ENCODE measurements at regions not wholly inside any gene's neighbourhood (a gene's known extent, or its start where the extent isn't known, plus 50 kb on each side); places are given as distances from the start of the nearest gene placed in this dataset.

GRCh38 chr2:126317790-126318431 is 338.0 kb upstream of the GYPC start:
- no peak for DNase-seq (ENCODE audit: low read depth)

DNA sequence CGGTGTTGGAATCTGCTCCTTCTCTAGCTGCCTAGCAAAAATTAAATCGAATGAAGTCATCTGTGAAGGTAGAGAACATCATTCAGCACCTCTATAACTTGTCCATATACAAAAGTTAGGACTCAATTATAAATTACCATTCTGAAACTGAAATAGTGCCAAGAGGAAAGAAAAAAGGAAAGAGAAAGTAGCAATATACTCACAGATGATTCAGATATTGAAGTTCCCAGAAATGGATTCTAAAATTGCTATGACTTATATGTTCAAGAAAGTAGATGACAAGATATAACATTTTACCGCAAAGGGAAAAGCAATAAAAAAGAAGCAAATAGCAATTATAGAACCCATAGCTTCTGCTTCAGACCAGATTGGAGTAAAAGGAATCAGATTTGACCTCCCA is 333.6 kb upstream of the GYPC start:
- DNase-seq (ENCODE audit: low read depth): no peak

DNA sequence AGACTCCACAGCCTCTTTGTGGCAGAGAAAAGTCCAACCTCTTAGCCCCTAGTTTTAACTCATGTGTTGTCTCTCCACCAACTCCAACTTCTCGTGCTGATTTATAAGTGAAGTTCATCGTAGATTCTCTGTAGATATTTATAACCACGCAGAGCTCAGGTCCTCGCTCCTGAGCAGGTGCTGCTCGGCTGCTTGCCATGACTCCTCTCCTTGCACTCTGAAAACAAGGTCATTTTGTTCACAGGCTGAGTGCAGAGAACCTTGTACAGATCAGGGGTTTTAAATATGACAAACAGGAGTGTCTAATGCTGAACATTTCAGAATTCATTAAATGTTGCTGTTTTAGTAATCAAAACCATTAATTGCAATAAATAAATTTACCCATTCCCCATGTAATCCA is 330.8 kb upstream of the GYPC start:
- DNase-seq (ENCODE audit: low read depth): no peak

DNA sequence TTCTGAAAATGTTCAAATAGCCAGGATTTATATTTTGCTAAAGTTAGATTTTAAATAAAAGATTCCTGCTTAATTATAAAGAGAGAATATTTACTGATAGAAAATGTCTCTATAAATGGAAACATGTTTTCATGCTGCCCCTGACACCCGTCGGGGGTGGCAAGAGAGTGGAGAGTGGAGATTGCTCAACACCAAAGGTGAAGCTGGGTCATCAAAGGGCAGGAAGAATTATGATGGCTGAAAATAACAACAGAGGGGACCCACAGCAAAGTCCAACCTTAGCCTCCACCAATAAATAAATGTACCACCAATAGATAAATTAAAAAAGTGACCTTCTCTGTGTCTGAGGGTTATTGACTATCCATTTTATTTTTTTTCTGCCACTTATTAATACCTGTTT is 326.8 kb upstream of the GYPC start:
- no peak for DNase-seq (ENCODE audit: low read depth)

- no peak for DNase-seq (ENCODE audit: low read depth)
Measured at GRCh38 chr2:126342457-126342856, 313.5 kb upstream of the GYPC start.

DNA sequence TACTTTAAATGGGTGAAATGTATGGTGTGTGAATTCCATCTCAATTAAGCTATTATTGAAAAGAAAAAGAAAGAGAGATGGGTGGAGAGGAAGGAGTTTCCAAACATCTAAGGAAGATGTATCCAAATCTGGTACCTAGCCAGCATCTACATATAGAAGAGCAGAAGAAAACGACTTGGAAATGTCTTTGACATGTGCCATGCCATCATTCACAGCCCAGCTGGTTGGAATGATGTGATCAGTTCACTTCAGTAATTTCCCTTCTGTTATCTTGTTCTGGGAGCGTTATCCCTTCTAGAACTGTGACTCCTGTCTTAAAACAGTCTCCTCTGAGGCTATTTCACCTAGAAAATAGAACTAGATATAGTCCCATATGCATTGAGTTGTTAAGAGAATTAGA is 312.8 kb upstream of the GYPC start:
- DNase-seq (ENCODE audit: low read depth): no peak

- no peak for DNase-seq (ENCODE audit: low read depth)
Measured at GRCh38 chr2:126344493-126344892, 311.5 kb upstream of the GYPC start.

DNA sequence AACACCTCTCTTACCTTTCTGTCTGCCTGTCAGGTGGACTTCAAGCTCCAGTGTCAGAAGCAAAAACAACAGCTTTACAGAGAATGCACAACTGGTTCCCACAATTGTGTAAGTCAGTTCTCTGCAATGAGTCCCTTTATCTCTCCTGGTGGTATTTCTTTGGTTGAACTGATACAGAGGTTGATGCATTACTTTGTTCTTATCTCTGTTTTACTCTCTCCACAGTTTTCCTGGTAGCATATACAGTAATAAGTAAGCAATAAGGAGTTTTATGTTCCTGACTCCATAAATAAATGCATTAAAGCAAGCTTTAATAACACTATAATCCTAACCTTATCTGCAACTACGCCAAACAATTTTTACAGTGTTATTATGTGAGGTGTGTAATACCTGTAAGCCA is 310.3 kb upstream of the GYPC start:
- DNase-seq (ENCODE audit: low read depth): no peak

GRCh38 chr2:126356631-126357030 is 299.3 kb upstream of the GYPC start:
- no peak for DNase-seq (ENCODE audit: low read depth)

GRCh38 chr2:126358122-126358521 is 297.8 kb upstream of the GYPC start:
- no peak for DNase-seq (ENCODE audit: low read depth)

DNA sequence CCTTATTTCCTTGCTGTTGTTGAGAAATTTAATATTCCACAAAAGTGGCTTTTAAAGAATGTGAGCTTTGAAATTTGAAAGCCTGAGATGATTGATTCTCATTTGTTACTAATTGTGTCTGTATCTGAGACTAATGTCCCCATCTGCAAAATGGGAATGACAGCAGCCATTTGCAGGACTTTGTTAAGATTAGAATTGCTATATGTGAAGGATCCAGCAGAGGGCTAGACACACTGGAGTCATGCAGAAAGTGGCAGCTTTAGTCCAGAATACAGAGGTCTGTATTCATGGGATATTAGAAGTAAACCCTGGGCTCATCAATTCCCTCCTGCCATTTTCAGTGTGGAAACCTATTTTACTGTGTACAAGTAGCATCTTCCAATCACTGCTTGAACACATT is 296.5 kb upstream of the GYPC start:
- no peak for DNase-seq (ENCODE audit: low read depth)

- no peak for DNase-seq (ENCODE audit: low read depth)
Measured at GRCh38 chr2:126367361-126367760, 288.6 kb upstream of the GYPC start.

DNA sequence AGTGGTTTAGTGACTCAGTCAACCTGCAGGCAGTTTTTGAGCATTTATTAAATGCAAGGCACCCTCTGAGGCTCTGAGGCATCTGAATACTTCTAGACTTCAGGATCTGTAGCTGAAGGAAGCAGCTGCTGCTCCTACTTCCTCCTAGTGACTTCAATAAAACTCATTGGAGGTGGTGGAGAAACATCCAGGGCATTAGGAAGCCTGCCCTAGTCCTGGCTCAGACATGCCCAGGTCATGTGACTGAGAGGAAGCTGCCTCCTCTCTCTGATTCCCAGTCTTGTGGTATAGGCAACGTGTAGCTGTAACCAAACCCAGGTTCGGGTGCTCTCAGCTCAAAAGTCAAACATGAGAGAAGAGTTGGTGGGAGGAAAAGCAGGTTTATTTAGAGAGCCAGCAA is 287.2 kb upstream of the GYPC start:
- no peak for DNase-seq (ENCODE audit: low read depth)

DNA sequence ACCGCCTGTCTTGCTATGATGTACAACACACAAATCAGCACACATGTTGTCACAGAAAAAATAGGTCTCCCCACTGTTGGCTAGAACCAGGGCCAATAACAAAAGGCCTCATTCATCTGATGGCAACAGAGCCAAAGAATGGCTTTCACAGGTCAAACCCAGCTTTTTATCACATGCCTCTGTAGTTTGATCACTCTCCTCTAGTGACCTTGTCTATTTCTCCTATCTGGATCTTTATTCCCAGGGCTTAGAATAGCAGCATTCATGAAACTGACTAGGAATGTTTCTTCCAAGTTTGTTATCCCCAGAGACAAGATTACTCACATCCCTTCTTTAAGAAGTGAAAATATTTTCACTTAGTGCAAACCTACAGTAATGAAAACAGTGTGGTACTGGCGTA is 285.8 kb upstream of the GYPC start:
- no peak for DNase-seq (ENCODE audit: low read depth)

DNA sequence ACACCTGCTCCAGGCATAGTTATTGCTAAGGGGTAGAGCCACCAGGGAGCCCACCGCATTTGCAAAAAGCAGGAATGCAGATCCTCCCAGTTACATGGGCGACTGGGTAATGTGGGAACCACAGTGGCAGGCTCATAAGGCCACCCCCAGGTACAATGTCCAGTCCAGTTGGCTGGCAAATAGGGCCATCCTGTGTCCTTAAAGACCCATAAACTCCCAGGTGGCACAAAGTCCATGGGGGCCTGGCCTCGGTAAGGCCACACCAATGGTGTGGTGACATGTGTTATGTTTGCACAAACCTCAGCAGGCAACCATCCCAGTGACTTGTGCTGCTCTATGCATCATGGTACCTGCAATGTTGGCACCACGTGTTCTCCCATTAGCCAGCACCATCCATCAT is 283.6 kb upstream of the GYPC start:
- no peak for DNase-seq (ENCODE audit: low read depth)

- DNase-seq (ENCODE audit: low read depth): no peak
Measured at GRCh38 chr2:126378176-126378575, 277.8 kb upstream of the GYPC start.

GRCh38 chr2:126381091-126381490 is 274.9 kb upstream of the GYPC start:
- DNase-seq (ENCODE audit: low read depth): no peak

- DNase-seq (ENCODE audit: low read depth): no peak
Measured at GRCh38 chr2:126382998-126383397, 273.0 kb upstream of the GYPC start.

- DNase-seq (ENCODE audit: low read depth): no peak
Measured at GRCh38 chr2:126383800-126384199, 272.2 kb upstream of the GYPC start.

DNA sequence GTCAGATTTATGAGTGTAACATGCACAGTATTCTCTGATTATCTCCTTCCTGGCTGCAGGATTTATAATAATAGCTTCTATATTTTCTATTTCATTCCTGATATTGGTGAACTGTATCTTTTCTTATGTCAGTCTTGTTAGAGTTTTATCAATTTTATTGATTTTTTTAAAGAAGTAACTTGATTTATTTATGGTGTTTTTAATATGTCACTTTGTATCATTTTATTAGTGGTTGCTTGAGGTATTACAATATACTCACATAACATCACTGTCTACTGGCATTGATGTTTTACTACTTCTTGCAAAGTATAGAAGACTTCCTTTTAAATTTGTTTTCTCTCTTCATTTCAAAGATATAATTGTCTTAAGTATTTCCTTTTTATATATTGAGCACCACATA is 270.5 kb upstream of the GYPC start:
- no peak for DNase-seq (ENCODE audit: low read depth)

- no peak for DNase-seq (ENCODE audit: low read depth)
Measured at GRCh38 chr2:126385983-126386382, 270.0 kb upstream of the GYPC start.

DNA sequence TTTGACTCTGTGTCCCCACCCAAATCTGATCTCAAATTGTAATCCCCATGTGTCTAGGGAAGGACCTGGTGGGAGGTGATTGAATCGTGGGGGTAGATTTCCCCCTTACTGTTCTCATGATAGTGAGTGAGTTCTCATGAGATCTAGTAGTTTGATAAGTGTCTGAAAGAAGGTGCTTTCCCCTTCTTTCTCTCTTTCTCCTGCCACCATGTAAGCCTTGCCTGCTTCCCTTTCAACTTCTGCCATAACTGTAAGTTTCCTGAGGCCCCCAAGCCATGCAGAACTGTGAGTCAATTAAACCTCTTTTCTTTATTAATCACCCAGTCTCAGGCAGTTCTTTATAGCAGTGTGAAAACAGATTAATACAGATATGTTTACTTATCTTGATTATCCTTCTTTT is 266.5 kb upstream of the GYPC start:
- no peak for DNase-seq (ENCODE audit: low read depth)

- no peak for DNase-seq (ENCODE audit: low read depth)
Measured at GRCh38 chr2:126392889-126393288, 263.1 kb upstream of the GYPC start.

DNA sequence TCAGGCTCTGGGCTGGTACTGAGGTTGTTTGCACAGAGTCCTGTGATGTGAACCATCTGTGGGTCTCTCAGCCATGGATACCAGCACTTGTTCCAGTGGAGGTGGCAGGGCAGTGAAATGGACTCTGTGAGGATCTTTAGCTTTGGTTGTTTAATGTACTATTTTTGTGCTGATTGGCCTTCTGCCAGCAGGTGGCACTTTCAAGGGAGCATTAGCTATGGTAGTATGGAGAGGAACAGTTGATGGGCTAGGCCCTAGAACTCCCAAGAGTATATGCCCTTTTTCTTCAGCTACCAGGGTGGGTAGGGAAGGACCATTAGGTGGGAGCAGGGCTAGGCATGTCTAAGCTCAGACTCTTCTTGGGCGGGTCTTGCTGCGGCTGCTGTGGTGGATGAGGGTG is 257.0 kb upstream of the GYPC start:
- DNase-seq (ENCODE audit: low read depth): no peak

Measured in stimulated activated CD8-positive, alpha-beta memory T cell treated with anti-CD3 and anti-CD28 coated beads, Interleukin-15, amount 100 ng/mL, for 1 hour (primary cell).